GM23338 (cell line): ENCODE measurements at regions not wholly inside any gene's neighbourhood (a gene's known extent, or its start where the extent isn't known, plus 50 kb on each side); places are given as distances from the start of the nearest gene placed in this dataset.

Source experiments
- ATAC-seq: fragments of 200-7000 bp; cut with Tn5 transposase; 3 replicates; pipeline ENCODE4 v1.9.1; 2020
- DNase-seq: peaks from one replicate; pipeline ENCODE4 v3.0.0-alpha.2; 2015; ENCODE audit warnings: low spot score
- H2AFZ ChIP-seq: fragments of 200-600 bp; sonication (generic); 2 replicates; pipeline ENCODE4 v1.8.0; 2016; ENCODE audit warnings: antibody characterized with exemption, mild to moderate bottlenecking, moderate library complexity
- H3F3A ChIP-seq: fragments of 200-600 bp; sonication (generic); replicated peaks from 2 replicates; pipeline ENCODE4 v1.8.0; 2017; ENCODE audit warnings: antibody characterized with exemption, mixed run types, low read depth
- H3K27ac ChIP-seq: fragments of 200-600 bp; sonication (generic); 2 replicates; pipeline ENCODE4 v1.6.1; 2016; ENCODE audit warnings: low read depth
- H3K27me3 ChIP-seq: fragments of 200-600 bp; sonication (generic); 2 replicates; pipeline ENCODE4 v1.8.0; 2016; ENCODE audit warnings: mild to moderate bottlenecking, mixed run types, moderate library complexity; ENCODE audit not compliant: insufficient read depth
- H3K36me3 ChIP-seq: fragments of 200-600 bp; sonication (generic); 2 replicates; pipeline ENCODE4 v1.8.0; 2016; ENCODE audit warnings: mild to moderate bottlenecking; ENCODE audit not compliant: insufficient read depth
- H3K4me1 ChIP-seq: fragments of 200-600 bp; sonication (generic); 2 replicates; pipeline ENCODE4 v1.8.0; 2016; ENCODE audit warnings: mild to moderate bottlenecking, moderate library complexity; ENCODE audit not compliant: insufficient read depth
- H3K4me2 ChIP-seq: fragments of 200-600 bp; sonication (generic); 2 replicates; pipeline ENCODE4 v1.7.1; 2017; ENCODE audit warnings: mixed run types
- H3K4me3 ChIP-seq: fragments of 200-600 bp; sonication (generic); 2 replicates; pipeline ENCODE4 v1.6.1; 2016; ENCODE audit warnings: mixed run types
- H3K79me2 ChIP-seq: fragments of 200-600 bp; sonication (generic); replicated peaks from 2 replicates; pipeline ENCODE4 v1.8.0; 2017; ENCODE audit warnings: mild to moderate bottlenecking; ENCODE audit not compliant: insufficient read depth
- H3K9me2 ChIP-seq: fragments of 200-600 bp; sonication (generic); 2 replicates; pipeline ENCODE4 v1.8.0; 2017; ENCODE audit not compliant: insufficient read depth
- H4K20me1 ChIP-seq: fragments of 200-600 bp; sonication (generic); replicated peaks from 2 replicates; pipeline ENCODE4 v1.8.0; 2017; ENCODE audit warnings: mild to moderate bottlenecking; ENCODE audit not compliant: insufficient read depth
- H3K27ac Mint-ChIP-seq: 2 replicates; pipeline ENCODE4 v1.8.0; 2020; ENCODE audit warnings: inconsistent platforms, mild to moderate bottlenecking, moderate library complexity, mixed read lengths
- H3K27me3 Mint-ChIP-seq: 3 replicates; pipeline ENCODE4 v1.8.0; 2022; ENCODE audit warnings: low read depth, mild to moderate bottlenecking, moderate library complexity, mixed read lengths, inconsistent platforms; ENCODE audit not compliant: insufficient read depth, poor library complexity
- H3K36me3 Mint-ChIP-seq: 3 replicates; pipeline ENCODE4 v1.8.0; 2021; ENCODE audit warnings: low read depth, mild to moderate bottlenecking, inconsistent platforms, moderate library complexity, mixed read lengths
- H3K4me1 Mint-ChIP-seq: 3 replicates; pipeline ENCODE4 v1.8.0; 2020; ENCODE audit warnings: mild to moderate bottlenecking, inconsistent platforms, mixed read lengths
- H3K4me3 Mint-ChIP-seq: 3 replicates; pipeline ENCODE4 v1.8.0; 2021; ENCODE audit warnings: moderate library complexity, mild to moderate bottlenecking, inconsistent platforms, mixed read lengths
- H3K9me3 Mint-ChIP-seq: 3 replicates; pipeline ENCODE4 v1.8.0; 2020; ENCODE audit warnings: moderate library complexity, mild to moderate bottlenecking, inconsistent platforms, mixed read lengths
- CREB1 ChIP-seq: fragments of 250-450 bp; sonication (Bioruptor Pico); IDR thresholded peaks from 2 replicates; pipeline ENCODE4 v1.5.0; 2020; ENCODE audit warnings: low read depth, mild to moderate bottlenecking, moderate library complexity
- ETS1 ChIP-seq: IDR thresholded peaks from 2 replicates; pipeline ENCODE4 v1.6.1; 2016; ENCODE audit warnings: antibody characterized with exemption
- EZH2 ChIP-seq: fragments of 200-600 bp; sonication (generic); IDR thresholded peaks from one replicate; pipeline ENCODE4 v1.8.0; 2017; ENCODE audit warnings: antibody characterized with exemption, mild to moderate bottlenecking, low read depth; ENCODE audit not compliant: unreplicated experiment
- EZH2phosphoT487 ChIP-seq: fragments of 200-600 bp; sonication (generic); IDR thresholded peaks from one replicate; pipeline ENCODE4 v1.8.1; 2018; ENCODE audit warnings: antibody characterized with exemption; ENCODE audit not compliant: unreplicated experiment
- JUNB ChIP-seq: IDR thresholded peaks from one replicate; pipeline ENCODE4 v1.6.1; 2016; ENCODE audit warnings: antibody characterized with exemption; ENCODE audit not compliant: unreplicated experiment
- NANOG ChIP-seq: IDR thresholded peaks from 2 replicates; pipeline ENCODE4 v1.6.1; 2016; ENCODE audit warnings: antibody characterized with exemption, borderline replicate concordance
- ZNF114 ChIP-seq: fragments of 250-450 bp; sonication (Bioruptor Pico); IDR thresholded peaks from 2 replicates; pipeline ENCODE4 v1.5.0; 2020; ENCODE audit warnings: mild to moderate bottlenecking, moderate library complexity
- TF ChIP-seq, protein P1 (sequence below): fragments of 250-450 bp; sonication (Bioruptor Pico); IDR thresholded peaks from 2 replicates; pipeline ENCODE4 v1.5.0; 2020; ENCODE audit warnings: mild to moderate bottlenecking, moderate library complexity
- TF ChIP-seq, protein P2 (sequence below): IDR thresholded peaks from one replicate; pipeline ENCODE4 v1.6.1; 2018; ENCODE audit warnings: antibody characterized with exemption; ENCODE audit not compliant: unreplicated experiment
- TF ChIP-seq, protein P3 (sequence below), 2 experiments: fragments of 200-600 bp in 1 of 2; sonication (generic) in 1 of 2; conservative IDR thresholded peaks; 2 replicates each; pipeline versions ENCODE4 v1.5.1 to v1.6.1; 2016 to 2017; ENCODE audit warnings: antibody characterized with exemption in 2 of 2, low read depth in 2 of 2, mild to moderate bottlenecking in 2 of 2, moderate library complexity in 1 of 2

- Mint-ChIP-seq H3K27me3 (no peaks in the 10 kb centered on the region), H3K36me3 (no peaks in the 10 kb centered on the region)
- H3K27me3 ChIP-seq: no peaks in the 10 kb centered on the region
Observed at GRCh38 chr6:147859071-147859470, 350.6 kb downstream of the SAMD5 start.

More at GRCh38 chr6:147859071-147859470, 350.6 kb downstream of the SAMD5 start:
- Histone ChIP-seq H3K27ac (no peak overlapping the region), H3K36me3 (no peaks in the 10 kb centered on the region), H3K4me1 (no peaks in the 10 kb centered on the region), H3K79me2 (no peaks in the 10 kb centered on the region), H4K20me1 (no peaks in the 10 kb centered on the region), H3K4me2 (no peak overlapping the region), H3K9me2 (no peaks in the 10 kb centered on the region), H3F3A (no peaks in the 10 kb centered on the region), H3K4me3 (no peak overlapping the region), H2AFZ (peak overlapping the region; percentile 47; the same call in 1 of the 2 replicates)
- Mint-ChIP-seq H3K4me3 (no peak overlapping the region), H3K4me1 (peaks cover 11% of the 10 kb centered on the region), H3K27ac (no peak overlapping the region), H3K9me3 (no peaks in the 10 kb centered on the region)
- ATAC-seq (no peak), DNase-seq (no peak)
- TF ChIP-seq CREB1 (CRISPR knock-in tag) (no peak), EZH2 (no peak), JUNB (no peak), ZNF114 (no peak), NANOG (no peak), EZH2phosphoT487 (no peak), ETS1 (no peak)
- TF ChIP-seq, protein P1, sequence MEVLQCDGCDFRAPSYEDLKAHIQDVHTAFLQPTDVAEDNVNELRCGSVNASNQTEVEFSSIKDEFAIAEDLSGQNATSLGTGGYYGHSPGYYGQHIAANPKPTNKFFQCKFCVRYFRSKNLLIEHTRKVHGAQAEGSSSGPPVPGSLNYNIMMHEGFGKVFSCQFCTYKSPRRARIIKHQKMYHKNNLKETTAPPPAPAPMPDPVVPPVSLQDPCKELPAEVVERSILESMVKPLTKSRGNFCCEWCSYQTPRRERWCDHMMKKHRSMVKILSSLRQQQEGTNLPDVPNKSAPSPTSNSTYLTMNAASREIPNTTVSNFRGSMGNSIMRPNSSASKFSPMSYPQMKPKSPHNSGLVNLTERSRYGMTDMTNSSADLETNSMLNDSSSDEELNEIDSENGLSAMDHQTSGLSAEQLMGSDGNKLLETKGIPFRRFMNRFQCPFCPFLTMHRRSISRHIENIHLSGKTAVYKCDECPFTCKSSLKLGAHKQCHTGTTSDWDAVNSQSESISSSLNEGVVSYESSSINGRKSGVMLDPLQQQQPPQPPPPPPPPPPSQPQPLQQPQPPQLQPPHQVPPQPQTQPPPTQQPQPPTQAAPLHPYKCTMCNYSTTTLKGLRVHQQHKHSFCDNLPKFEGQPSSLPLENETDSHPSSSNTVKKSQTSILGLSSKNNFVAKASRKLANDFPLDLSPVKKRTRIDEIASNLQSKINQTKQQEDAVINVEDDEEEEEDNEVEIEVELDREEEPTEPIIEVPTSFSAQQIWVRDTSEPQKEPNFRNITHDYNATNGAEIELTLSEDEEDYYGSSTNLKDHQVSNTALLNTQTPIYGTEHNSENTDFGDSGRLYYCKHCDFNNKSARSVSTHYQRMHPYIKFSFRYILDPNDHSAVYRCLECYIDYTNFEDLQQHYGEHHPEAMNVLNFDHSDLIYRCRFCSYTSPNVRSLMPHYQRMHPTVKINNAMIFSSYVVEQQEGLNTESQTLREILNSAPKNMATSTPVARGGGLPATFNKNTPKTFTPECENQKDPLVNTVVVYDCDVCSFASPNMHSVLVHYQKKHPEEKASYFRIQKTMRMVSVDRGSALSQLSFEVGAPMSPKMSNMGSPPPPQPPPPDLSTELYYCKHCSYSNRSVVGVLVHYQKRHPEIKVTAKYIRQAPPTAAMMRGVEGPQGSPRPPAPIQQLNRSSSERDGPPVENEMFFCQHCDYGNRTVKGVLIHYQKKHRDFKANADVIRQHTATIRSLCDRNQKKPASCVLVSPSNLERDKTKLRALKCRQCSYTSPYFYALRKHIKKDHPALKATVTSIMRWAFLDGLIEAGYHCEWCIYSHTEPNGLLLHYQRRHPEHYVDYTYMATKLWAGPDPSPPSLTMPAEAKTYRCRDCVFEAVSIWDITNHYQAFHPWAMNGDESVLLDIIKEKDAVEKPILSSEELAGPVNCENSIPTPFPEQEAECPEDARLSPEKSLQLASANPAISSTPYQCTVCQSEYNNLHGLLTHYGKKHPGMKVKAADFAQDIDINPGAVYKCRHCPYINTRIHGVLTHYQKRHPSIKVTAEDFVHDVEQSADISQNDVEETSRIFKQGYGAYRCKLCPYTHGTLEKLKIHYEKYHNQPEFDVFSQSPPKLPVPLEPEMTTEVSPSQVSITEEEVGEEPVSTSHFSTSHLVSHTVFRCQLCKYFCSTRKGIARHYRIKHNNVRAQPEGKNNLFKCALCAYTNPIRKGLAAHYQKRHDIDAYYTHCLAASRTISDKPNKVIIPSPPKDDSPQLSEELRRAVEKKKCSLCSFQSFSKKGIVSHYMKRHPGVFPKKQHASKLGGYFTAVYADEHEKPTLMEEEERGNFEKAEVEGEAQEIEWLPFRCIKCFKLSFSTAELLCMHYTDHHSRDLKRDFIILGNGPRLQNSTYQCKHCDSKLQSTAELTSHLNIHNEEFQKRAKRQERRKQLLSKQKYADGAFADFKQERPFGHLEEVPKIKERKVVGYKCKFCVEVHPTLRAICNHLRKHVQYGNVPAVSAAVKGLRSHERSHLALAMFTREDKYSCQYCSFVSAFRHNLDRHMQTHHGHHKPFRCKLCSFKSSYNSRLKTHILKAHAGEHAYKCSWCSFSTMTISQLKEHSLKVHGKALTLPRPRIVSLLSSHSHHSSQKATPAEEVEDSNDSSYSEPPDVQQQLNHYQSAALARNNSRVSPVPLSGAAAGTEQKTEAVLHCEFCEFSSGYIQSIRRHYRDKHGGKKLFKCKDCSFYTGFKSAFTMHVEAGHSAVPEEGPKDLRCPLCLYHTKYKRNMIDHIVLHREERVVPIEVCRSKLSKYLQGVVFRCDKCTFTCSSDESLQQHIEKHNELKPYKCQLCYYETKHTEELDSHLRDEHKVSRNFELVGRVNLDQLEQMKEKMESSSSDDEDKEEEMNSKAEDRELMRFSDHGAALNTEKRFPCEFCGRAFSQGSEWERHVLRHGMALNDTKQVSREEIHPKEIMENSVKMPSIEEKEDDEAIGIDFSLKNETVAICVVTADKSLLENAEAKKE (CRISPR knock-in tag): no peak
- TF ChIP-seq, protein P2, sequence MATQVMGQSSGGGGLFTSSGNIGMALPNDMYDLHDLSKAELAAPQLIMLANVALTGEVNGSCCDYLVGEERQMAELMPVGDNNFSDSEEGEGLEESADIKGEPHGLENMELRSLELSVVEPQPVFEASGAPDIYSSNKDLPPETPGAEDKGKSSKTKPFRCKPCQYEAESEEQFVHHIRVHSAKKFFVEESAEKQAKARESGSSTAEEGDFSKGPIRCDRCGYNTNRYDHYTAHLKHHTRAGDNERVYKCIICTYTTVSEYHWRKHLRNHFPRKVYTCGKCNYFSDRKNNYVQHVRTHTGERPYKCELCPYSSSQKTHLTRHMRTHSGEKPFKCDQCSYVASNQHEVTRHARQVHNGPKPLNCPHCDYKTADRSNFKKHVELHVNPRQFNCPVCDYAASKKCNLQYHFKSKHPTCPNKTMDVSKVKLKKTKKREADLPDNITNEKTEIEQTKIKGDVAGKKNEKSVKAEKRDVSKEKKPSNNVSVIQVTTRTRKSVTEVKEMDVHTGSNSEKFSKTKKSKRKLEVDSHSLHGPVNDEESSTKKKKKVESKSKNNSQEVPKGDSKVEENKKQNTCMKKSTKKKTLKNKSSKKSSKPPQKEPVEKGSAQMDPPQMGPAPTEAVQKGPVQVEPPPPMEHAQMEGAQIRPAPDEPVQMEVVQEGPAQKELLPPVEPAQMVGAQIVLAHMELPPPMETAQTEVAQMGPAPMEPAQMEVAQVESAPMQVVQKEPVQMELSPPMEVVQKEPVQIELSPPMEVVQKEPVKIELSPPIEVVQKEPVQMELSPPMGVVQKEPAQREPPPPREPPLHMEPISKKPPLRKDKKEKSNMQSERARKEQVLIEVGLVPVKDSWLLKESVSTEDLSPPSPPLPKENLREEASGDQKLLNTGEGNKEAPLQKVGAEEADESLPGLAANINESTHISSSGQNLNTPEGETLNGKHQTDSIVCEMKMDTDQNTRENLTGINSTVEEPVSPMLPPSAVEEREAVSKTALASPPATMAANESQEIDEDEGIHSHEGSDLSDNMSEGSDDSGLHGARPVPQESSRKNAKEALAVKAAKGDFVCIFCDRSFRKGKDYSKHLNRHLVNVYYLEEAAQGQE: no peak
- TF ChIP-seq, protein P3, sequence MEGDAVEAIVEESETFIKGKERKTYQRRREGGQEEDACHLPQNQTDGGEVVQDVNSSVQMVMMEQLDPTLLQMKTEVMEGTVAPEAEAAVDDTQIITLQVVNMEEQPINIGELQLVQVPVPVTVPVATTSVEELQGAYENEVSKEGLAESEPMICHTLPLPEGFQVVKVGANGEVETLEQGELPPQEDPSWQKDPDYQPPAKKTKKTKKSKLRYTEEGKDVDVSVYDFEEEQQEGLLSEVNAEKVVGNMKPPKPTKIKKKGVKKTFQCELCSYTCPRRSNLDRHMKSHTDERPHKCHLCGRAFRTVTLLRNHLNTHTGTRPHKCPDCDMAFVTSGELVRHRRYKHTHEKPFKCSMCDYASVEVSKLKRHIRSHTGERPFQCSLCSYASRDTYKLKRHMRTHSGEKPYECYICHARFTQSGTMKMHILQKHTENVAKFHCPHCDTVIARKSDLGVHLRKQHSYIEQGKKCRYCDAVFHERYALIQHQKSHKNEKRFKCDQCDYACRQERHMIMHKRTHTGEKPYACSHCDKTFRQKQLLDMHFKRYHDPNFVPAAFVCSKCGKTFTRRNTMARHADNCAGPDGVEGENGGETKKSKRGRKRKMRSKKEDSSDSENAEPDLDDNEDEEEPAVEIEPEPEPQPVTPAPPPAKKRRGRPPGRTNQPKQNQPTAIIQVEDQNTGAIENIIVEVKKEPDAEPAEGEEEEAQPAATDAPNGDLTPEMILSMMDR (conservative IDR thresholded peaks at IDR 0.05; ENCODE audit: low read depth in 2 of 2): no peak
